Dedifferentiated amniotic fluid mesenchymal stem cell (primary cell): ENCODE measurements at regions not wholly inside any gene's neighbourhood (a gene's known extent, or its start where the extent isn't known, plus 50 kb on each side); places are given as distances from the start of the nearest gene placed in this dataset.

ENCODE experiments used
- DNase-seq: peaks from one replicate; pipeline ENCODE4 v3.0.0-alpha.2; 2016; ENCODE audit errors: extremely low spot score

DNA sequence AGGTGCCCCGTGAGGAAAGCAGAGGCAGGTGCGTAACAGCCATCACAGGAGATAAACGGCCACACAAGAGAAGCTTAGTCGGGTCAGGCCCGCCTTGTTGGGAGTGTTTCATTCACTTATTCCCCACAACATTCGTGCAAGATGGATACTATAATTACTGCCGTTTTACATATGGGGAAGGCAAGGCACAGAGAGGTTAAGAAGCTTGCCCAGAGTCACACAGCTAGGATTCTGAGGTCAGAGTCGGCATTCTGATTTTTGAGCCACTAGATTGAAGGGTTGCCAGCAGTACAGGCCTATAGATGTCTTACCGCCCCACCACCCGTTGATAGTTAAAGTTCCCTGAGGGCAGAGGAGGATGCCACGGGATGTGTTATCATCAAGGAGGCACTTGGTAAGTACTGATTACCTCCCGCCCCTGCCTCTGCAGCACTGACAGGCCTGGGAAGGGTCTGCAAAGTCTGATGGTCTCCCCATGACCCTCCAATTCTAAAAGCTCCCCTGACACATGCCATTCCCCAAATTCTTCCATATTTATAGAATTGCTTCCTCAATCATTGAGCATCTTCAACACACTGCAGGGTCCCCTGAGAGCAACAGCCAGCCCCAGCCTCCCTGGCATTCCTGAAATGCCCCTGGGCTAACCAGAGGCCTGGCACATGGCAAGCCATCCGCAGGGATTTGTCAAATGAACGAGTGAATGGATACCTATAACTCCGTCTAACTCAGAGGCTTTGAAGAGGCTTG lies 74.7 kb upstream of the CLDN14 start:
- DNase-seq, result no peak

DNA sequence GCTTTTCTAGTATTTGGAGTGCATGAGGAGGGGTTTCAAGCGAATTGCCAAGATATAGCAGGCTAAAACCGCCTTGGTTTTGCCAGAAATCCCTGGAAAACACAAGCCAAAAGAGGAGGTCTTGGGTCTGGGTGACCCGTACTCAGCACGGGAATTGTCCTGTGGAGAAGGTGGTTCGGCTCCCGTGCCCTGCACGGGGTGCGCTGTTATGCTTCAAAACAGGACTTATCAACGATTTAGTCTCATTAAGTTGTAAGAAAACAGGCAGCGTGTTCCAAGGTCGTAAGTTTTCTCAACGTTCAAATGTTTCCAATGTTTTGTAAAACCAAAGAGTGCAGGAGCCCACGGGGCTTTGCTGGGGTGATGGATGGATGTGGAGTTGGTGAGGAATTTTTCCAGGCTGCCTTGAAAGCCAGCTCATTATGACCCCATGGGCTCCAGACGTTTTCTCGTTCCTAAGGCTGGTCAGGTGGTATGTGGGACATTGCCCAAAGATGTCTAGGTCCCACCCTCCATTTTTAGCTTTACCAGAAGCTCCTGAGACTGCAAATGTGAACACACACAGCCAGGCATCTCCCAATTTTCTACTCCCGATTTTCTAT lies 75.4 kb upstream of the CLDN14 start:
- DNase-seq, result no peak

GRCh38 chr21:36557316-36557715 lies 77.4 kb upstream of the CLDN14 start:
- no peak for DNase-seq

DNA sequence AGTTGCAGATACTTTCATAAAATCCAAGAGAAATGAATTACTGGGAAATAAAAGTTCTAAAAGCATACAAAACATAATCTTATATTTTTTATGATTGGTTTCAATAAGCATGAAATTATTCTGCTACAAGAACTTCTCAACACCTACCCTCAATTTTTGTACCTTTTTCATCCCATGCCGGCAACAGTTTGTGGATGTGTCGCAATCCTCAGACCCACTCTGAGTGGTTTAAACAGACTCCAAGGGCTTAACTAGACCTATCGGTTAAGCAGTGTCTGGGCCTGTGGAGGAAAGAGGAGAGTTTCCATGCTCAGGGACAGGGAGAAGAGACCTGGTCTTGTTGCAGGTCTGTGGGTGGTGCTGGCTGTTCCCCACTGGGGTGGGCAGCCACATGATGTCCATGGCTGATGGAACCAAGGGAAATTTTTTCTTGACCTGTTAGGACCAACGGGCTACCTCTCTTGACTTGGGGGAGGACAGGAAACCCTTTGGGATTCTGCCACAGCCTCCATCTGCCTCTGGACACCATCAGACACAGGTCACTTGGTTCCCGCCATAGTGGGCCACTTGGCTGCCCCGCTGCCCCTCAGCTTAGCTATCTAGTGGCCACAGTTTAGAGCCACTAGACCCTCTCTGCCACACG lies 81.1 kb upstream of the CLDN14 start:
- DNase-seq, result no peak

DNA sequence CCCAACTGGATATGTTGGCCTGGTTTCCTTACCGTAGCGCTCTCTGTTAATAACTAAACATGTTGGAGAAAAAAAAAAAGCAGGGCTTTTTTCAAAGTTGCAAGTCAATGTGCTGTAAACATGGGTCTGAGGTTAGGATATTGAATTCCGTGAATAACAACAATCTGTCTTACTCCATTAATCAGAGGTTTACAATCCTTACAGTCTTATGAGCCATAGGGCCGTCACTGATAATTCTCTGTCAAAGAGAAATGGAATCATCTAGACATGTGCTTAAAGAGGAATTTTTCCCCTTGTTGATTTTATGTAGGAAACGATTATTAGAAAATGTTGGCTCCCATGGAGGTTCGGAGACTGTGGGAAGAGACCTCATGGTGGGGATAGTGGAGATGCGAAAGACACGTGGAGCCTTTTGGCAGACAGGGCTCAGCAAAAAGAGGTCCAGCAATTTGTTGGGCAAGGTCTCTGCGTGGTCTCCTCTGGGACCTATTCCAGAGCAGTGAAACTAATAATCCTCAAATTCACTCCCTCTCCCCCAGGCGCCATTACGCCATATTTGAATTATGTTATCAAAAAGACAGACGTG lies 83.5 kb upstream of the CLDN14 start:
- DNase-seq, result no peak

- no peak for DNase-seq
These were observed 84.7 kb upstream of the CLDN14 start for GRCh38 chr21:36564647-36565046.

DNA sequence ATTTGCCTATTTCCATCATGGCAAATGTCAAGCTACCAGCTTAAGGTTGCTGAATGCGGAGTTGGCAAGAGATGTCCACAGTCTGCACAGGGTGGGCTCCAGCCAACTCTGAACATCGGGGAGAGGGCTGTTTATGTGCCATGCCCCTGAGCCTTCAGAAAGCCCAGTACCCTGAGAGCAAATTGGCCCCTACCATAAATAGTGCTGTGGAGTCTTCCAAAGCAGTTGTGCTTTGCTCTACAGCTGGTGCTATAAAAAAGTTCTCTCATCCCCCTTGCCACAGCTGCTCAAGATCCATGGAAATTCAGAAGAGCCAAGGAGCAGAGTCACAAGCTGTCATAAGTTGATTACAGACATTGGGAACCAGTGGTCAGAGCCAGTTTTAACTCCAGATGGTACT lies 85.6 kb upstream of the CLDN14 start:
- DNase-seq, result no peak

DNA sequence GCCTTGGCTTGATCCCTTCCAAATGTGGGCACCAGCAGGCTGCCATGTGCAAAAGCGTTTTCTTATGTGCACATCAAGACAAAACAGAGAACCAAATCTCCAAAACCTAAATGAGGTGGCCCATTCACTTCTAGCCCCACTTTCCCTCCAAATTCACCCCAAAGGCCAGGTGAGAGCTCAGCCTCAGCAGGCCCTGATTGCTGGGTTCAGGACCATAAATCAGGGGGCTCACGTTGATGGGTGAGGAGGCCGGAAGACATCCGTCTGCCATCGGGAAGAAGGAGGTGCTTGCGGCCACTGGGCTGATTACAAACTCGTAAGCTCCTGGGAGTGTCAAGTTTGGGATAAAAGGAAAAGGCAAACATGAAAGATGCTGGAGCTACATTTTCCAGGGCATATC lies 86.7 kb upstream of the CLDN14 start:
- no peak for DNase-seq

GRCh38 chr21:36567216-36567885 lies 87.4 kb upstream of the CLDN14 start:
- DNase-seq, result no peak

DNA sequence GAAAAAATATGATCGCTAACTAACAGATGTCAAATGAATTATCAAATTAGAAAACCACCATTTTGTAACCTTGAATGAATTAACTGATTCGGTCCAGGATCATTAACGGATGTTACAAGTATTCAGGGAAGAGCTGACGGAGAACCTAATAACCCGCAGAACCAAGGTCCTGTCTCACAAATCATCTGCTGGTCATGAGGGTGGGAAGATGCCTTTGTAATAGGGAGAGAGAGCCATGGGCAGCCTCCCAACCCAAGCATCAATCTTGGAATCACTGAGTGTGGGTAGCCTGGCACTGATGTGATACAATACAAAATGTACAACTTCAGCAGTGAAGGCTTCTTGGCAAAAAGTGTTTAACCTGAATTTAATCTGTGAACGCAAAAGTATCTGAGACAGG lies 89.6 kb upstream of the CLDN14 start:
- no peak for DNase-seq

- no peak for DNase-seq
These were observed 91.6 kb upstream of the CLDN14 start for GRCh38 chr21:36571556-36571955.

GRCh38 chr21:36572039-36572438 lies 92.1 kb upstream of the CLDN14 start:
- no peak for DNase-seq

DNA sequence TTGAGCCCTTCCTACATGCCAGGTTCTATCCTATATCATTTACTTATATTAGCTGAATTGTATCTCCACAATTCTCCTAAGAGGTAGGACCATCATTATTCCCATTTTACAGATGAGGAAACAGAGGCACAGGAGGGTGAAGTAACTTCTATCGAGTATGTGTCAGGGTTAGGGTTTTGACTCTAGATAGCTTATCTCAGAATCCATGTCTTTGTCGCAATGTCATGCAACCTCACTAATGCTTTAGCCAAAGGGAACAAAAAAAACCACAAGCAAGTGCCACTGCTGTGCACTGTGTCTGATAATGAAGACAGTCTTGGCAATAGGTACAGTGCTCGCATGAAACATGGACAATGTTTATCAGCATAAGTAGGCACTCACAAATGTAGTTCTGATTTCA lies 95.4 kb upstream of the CLDN14 start:
- no peak for DNase-seq

DNA sequence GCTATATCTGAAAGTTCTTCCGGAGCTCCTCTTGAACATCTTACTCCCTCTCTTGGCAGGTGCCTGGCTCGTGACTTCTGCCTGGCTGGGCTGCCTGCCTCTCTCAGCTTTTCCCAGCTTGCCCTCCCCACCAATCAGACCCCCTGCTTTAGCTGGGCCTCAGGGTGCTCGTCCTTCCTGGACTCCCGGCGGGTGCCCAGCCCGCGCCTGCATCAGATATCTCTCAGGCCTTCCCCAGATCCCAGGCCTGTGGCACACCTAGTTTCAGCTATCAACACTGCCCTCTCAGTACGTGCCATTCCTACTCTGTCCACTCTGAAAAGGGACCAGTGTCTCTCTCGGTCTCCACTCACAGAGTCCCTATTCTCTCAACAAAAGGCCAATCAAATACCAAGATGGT lies 96.5 kb upstream of the CLDN14 start:
- no peak for DNase-seq

DNA sequence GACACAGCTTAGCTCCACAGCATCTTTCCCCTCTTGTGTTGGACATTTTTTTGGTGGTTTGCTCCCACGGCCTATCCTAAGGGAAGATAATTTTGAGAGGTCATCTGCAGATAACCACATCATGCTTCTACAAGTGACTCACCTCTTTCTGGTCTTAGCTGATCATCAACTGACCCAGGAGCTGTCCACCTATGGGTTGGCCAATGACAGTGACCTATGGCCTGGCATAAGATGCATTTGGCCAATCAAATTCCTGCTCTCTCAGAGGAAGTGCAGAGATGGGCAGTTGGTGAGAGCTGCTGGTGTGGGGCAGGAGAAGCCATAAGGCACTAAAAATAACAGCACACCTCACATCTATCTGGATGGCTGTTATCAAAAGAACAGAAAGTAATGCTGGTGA lies 100.0 kb upstream of the CLDN14 start:
- DNase-seq, result no peak

- no peak for DNase-seq
These were observed 102.3 kb upstream of the CLDN14 start for GRCh38 chr21:36582271-36582670.

DNA sequence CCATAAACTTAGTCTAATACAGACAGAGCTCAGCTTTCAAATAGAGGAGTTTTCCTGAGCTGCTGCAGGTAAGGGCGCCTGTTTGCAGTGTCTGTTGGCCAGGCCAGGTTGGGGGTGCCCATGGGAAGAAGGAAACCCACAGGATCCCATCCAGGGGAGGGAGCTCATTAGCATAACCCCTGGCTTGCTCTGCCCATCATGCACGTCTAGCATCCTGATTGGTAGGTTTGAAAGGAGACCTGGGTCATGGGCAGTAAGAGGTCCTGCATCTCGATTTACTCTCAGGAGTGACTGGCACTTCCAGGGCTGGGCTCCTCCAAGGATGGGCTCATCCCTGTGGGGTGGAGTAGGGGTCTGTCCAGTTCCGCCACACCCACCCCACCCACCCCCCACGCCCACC lies 103.7 kb upstream of the CLDN14 start:
- DNase-seq, result no peak

DNA sequence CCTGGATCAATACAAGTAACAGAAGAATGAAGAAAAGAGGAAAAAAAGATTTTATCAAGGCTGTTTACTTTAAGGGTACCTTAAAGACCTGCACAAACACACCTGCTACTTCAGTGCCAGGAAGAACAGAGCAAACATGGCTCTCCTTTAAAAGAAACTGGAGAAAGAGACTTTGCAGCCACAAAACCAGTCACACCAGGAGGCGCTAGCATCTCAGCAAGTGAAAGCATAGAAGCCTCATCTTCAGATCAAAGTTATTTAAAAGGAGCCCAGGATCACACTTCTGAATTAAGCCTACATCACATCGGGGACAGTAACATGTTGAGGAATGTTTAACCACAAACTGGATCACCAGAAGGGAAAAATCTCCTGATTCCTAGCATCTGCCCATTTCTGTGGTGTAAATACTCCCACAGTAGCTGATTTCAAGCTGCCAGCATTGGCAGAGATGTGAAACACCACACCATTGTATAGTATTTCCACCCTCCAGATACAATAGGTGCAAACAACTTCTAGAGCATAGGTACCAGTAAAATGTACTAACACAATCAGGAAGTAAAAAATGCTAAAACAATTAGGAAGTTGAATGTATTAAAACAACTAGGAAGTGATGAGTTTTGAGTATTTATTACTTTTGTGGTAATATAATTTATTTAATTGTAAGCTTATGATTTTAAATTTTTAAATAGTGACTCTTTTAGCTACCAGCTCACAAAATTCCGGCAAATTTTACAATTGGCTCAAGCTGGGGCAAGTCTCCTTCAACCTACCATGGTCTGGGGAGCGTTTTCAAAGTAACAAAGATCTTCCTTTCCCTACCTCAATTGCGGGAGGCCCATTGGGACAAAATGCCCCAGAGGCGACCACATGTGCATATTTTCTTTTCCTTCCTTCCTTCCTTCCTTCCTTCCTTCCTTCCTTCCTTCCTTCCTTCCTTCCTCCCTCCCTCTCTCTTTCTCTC lies 105.3 kb upstream of the CLDN14 start:
- DNase-seq, result no peak

DNA sequence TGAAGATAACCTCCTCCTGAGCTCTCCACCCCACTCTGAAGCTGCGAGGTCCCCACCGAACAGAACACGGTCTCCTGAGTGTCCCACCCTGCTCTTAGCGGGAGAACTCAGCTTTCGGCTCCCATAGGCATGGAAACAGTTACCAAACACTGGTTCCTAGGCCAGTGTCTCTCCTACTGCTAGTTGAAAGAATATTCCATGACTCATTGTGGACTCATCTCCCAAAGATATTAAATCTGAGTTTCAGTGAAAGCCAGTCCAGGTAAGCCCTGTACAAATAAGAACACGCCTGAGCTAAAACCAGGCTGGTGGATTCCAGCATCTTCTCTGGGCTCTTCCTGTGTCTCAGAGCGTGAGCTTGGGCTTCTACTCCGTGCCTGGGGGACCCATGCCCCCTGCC lies 107.5 kb upstream of the CLDN14 start:
- DNase-seq, result no peak

DNA sequence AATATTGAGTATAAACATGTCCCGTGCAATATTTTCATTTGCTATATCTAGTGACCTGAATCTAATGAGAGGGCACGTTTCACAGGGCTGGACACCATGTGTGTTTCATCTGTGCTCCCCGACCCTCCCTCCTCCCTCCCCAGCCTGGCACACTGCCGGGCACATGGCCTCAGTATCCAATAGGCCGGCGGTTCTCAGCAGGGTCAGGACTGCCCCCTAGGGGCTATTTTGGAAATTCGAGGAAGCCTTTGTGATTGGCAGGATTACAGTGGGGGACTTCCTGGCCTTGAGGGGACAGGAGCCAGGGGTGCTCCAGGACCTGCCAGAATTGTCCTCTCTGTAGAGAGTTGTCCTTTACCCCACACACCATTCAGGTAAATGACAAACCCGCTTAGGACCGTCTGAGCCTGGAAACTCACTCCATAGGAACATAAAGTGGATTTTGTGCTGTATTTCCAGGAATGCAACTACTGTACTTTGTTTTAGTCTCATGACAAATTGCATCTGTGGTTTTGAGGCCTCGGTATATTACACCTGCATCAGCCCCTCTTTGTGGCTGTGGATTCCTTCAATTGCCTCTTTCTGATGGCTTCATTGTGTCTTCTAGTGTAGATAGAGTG lies 109.5 kb upstream of the SIM2 start:
- DNase-seq, result no peak
